Body of pancreas (tissue), 4 donors: ENCODE measurements at regions not wholly inside any gene's neighbourhood (a gene's known extent, or its start where the extent isn't known, plus 50 kb on each side); places are given as distances from the start of the nearest gene placed in this dataset.

ENCODE experiments used
- POLR2A ChIP-seq, 3 donors: fragments of 450-650 bp; IDR thresholded peaks; one replicate each; pipeline ENCODE4 v1.6.1; 2016; ENCODE audit warnings: antibody characterized with exemption in 3 of 3, mild to moderate bottlenecking in 2 of 3
- TF ChIP-seq, protein P1 (sequence below), 7 experiments: fragments of 450-650 bp in 4 of 7; fragments of 200-600 bp in 3 of 7; sonication (generic) in 3 of 7; IDR thresholded peaks; one replicate each; pipeline ENCODE4 v1.5.1; 2016 to 2019; ENCODE audit warnings: antibody characterized with exemption in 7 of 7

DNA sequence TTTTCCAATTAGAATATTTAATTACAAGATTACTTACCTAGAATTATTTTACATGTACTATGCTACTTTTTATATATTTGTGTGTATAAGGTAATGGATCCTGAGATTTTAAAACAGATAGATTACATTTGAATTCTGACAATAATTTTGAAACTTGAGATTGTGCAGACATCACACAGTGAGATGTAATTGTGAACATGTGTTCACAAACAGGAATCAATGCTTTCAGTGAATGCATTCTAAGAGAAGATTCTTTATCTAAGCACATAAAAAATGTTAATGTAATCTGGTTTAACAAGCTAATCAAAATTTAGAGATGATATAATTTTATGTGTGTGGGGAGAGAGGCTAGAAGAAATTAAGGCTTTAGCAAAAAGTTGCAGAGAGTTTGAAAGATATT lies 1925.5 kb downstream of the ARAP2 start:
- TF ChIP-seq, protein P1, sequence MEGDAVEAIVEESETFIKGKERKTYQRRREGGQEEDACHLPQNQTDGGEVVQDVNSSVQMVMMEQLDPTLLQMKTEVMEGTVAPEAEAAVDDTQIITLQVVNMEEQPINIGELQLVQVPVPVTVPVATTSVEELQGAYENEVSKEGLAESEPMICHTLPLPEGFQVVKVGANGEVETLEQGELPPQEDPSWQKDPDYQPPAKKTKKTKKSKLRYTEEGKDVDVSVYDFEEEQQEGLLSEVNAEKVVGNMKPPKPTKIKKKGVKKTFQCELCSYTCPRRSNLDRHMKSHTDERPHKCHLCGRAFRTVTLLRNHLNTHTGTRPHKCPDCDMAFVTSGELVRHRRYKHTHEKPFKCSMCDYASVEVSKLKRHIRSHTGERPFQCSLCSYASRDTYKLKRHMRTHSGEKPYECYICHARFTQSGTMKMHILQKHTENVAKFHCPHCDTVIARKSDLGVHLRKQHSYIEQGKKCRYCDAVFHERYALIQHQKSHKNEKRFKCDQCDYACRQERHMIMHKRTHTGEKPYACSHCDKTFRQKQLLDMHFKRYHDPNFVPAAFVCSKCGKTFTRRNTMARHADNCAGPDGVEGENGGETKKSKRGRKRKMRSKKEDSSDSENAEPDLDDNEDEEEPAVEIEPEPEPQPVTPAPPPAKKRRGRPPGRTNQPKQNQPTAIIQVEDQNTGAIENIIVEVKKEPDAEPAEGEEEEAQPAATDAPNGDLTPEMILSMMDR (IDR thresholded peaks at IDR 0.05) = no peak
- TF ChIP-seq POLR2A (IDR thresholded peaks at IDR 0.05) = no peak
